HG03045 (cell line): ENCODE measurements at regions not wholly inside any gene's neighbourhood (a gene's known extent, or its start where the extent isn't known, plus 50 kb on each side); places are given as distances from the start of the nearest gene placed in this dataset.
"Not testable (repeated sequence)": the region's sequence is repeated elsewhere in the genome, so short reads cannot be mapped to it uniquely, and the experiment has no call there.

ENCODE experiments used
- ATAC-seq: cut with Tn5 transposase; IDR thresholded peaks from one replicate; pipeline ENCODE4 v1.9.1; 2021; ENCODE audit warnings: mild to moderate bottlenecking, moderate library complexity; ENCODE audit not compliant: unreplicated experiment

DNA sequence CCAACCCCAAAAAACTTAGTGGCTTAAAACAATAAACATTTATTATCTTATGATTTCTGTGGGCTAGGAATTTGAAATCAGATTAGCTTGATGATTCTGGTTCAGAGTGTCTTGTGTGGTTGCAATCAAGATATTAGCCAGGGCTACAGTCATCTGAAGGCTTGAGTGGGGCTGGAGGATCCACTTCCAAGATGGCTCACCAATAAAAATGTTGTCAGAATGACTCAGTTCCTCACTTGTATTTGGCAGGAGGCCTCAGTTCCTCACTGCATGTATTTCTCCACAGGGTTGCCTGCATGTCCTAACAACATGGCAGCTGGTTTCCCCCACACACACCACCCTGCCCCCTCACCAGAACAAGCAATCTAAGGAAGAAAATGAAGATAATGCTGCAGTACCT is 98.2 kb upstream of the NIPBL start:
- no peak for ATAC-seq

DNA sequence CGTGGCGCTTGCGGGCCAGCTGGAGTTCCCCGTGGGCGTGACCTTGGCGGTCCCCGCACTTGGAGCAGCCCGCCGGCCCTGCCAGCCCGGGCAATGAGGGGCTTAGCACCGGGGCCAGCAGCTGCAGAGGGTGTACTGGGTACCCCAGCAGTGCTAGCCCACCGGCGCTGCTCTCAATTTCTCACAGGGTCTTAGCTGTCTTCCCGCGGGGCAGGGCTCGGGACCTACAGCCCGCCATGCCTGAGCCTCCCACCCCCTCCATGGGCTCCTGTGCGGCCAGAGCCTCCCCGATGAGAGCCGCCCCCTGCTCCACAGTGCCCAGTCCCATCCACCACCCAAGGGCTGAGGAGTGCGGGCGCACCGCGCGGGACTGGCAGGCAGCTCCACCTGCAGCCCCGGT is 94.0 kb upstream of the NIPBL start:
- not testable (repeated sequence) for ATAC-seq

DNA sequence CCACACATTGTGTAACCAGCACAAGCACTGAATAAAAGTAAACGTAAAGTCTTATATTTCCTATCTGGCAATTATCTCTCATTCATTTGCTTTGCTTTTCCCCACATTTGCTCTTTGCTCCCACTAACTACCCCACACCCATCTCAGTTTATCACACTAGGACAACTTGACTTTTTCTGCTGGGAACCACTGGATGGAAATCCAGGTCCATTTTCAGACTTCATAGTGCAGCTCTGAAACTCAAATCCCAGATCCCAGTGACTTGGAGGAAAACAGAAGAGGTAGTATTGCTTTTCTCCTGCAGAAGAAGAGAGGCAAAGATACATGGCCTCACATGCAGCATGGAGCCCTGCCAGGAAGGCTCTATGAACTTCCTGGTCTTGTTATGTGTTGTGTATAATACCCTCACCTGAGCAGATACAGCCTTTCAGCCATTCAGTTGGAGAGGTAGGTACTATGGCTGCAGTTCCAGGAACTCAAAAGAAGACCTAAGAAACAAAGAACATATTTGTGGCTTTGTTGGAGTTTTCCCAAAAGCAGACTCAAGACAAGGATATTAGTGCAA is 90.0 kb upstream of the NIPBL start:
- ATAC-seq: no peak

DNA sequence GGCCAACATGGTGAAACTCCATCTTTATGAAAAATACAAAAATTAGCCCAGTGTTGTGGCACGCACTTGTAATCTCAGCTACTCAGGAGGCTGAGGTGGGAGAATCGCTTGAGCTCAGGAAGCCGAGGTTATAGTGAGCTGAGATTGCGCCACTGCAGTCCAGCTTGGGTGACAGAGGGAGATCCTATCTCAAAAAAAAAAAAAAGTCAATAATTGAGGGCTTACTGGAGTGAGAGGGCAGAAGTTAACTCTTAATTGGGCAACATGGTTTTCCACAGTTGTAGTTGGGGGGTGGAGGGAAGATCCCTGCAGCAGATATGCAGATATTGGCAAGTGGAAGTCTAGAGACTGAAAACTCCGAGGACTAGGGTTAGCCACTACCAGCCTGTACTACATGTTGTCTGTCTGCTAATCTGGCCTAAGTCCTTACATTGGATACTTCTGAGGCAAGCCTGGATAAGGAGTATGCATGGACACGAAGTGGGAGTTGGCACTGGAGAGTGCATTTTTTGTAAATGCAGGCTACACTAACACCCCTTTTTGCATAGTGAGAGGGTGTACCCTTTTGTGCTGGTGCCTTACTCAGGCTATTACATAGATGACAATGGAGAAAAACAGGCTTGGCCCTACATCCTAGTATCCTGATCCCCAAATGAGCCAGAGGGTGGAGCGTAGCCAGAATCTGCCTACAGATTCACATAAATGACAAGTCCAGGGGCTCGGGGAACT is 89.0 kb upstream of the NIPBL start:
- ATAC-seq: no peak

DNA sequence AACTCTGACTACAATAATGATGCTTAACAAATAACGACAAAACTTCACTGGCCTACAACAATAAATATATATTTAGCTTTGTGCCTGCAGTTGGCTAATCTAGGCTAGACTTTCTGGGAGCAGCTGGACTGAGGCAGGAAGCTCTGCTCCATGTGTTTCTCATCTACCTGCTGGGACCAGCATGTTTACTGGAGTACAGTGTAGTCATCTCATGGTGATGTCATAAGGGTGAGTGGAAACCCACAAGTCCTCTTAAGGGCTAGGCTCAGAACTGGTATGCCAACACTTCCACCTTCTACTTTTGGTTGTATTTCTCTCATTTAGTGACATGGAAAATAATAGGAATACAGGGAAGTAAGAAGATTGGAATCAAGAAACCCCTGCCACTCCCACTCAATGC is 85.7 kb upstream of the NIPBL start:
- no peak for ATAC-seq

DNA sequence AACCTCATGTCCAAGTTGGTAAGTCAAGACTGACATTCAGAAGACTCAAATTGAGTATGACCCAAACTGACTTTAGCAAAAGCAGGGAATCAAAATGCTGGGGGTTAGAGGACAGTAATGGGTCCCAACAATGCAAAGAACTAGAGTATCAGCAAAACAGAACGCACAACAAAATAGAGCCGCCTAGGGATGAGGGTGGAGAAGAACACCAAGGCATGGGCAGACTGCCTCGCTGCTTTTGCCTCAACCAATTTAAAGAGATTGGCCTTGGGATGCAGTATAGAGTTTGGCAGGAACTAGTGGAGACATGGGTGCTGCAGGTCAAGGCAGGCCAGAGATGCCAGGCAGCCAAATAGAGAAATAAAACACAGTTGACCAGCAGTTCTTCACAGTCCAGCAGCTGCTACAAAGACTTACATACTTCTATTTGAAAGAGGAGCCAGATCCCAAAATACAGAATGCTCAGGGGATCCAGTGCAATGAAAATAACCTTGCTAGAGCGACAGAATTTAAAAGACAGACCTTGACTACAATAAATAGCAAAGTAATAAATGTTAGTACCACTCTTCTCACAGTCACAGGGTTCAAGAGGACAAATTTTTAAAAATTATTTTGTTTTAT is 83.9 kb upstream of the NIPBL start:
- ATAC-seq: no peak

DNA sequence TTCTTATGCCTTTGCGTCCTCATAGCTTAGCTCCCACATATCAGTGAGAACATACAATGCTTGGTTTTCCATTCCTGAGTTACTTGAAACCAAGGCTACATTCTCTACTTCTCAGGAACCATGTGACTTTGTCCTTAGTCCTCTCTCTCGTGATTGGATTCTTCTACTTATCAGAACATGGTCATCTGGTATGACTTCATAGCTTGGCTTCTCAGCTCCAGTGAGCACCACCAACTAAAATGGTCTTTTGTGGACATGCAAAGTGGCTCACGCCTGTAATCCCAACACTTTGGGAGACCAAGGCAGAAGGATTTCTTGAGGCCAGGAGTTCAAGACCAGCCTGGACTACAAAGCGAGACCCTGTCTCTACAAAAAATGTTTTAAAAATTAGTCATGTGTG is 81.2 kb upstream of the NIPBL start:
- no peak for ATAC-seq

DNA sequence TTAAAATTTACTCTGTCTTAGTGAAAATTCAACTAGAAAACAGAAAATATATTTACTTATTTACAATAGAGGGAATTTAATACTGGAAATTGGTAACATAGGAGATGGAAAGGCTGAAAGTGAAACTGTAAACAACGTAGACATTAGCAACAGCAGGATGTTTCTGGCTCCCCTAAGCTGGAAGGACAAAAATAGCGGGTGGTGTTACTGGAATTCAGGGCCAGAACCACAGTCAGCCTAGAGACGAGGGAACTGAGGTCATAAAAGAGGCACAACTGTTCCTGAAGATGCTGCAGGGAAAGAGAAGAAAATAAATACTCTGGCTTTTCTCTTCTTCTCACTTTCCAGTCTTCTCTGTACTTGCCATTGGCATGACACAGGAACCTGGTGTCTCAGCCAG is 80.4 kb upstream of the NIPBL start:
- ATAC-seq: no peak

DNA sequence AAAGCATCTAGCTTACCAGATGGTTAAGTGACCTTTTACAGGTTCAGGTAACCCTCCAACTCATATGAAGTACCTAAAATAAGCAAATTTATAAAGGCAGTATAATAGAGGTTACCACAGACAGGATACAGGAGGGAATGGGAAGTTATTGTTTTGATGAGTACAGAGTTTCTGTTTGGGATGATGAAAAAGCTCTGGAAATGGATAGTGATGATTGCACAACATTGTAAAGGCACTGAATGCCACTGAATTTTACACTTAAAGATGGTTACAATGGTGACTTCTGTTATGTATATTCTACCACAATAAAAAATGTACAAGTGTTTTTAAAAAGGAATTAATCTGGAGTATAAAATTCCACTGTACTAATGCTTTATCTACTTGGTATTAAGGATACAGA is 75.0 kb upstream of the NIPBL start:
- ATAC-seq: no peak

DNA sequence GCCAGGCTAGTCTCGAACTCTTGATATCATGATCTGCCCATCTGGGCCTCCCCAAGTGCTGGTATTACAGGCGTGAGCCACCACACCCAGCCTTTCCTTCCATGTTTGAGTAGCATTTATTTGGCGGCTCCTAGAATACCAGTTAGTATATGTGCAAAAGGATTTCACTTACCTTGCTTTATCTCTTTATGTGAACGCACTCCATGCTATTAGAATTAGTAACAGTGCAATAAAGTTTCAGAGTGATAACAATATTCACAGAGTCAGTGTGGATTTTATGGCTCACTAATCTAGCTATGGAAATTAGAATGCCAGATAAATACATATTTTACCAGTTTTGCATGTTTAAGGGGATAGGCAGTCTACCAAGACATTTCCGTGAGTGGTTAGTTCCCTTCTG is 74.4 kb upstream of the NIPBL start:
- ATAC-seq: no peak

DNA sequence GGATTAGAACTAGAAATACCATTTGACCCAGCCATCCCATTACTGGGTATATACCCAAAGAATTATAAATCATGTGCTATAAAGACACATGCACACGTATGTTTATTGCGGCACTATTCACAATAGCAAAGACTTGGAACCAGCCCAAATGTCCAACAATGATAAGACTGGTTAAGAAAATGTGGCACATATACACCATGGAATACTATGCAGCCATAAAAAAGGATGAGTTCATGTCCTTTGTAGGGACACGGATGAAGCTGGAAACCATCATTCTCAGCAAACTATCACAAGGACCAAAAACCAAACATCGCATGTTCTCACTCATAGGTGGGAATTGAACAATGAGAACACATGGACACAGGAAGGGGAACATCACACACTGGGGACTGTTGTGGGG is 63.3 kb upstream of the NIPBL start:
- not testable (repeated sequence) for ATAC-seq

DNA sequence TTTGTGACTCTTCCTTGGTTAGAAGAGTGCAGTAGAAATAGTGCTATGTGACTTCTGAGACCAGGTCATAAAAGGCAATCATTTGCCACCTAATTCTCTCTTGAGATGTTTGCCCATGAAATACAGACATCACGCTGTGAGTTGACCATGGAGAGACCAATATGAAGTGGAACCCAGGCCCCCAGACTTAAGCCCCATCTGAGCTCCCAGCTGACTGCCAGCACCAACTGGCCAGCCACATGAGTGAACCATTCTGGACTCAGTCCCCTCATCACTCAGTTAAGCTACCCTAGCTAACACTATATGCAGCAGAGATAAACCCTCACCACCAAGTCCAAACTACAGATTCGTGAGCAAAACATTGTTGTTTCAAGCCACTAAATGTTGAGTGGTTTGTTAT is 60.7 kb upstream of the NIPBL start:
- ATAC-seq: no peak

DNA sequence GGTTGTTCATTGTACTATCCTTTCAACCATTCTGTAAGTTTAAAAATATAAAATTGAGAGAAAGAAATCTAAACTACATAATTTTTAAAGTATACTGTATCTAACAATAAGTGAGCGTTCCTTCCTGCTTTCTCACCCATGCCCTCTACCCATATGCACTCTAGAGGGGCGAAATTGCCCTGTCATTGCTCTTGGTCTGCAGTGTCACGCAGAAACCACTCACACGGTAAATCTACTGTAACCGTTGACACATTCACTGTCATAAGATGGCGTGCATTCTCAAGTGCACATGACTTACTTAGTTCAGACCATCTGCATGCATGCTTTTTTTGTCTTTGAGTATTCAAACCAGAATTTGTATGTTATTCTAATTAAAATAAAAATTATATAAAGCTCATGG is 55.7 kb upstream of the NIPBL start:
- no peak for ATAC-seq

DNA sequence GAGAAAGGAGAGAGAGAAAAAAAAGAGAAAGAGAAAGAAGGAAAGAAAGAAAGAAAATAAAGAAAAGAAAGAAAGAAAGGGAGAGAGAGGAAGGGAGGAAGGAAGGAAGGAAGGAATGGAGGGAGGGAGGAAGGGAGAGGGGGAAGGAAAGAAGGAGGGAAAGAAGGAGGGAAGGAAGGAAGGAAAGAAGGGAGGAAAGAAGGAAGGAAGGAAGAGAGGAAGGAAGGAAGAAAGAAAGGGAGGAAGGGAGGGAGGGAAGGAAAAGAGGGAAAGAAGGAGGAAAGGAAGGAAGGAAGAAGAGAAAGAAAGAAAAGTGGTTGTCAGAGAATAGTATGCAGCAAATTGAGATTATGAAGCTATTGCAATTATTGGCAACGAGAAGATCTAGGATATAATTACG is 49.9 kb upstream of the NIPBL start:
- no peak for ATAC-seq
